A549 (cell line): ENCODE measurements at regions not wholly inside any gene's neighbourhood (a gene's known extent, or its start where the extent isn't known, plus 50 kb on each side); places are given as distances from the start of the nearest gene placed in this dataset.

Experiments used
- HEYL ChIP-seq: fragments of 250-450 bp; sonication (Bioruptor Pico); IDR thresholded peaks from 2 replicates; pipeline ENCODE4 v1.8.0; 2021; ENCODE audit warnings: mild to moderate bottlenecking, moderate library complexity
- MAFK ChIP-seq: fragments of 450-650 bp; IDR thresholded peaks from 2 replicates; pipeline ENCODE4 v1.6.1; 2014; ENCODE audit not compliant: partially characterized antibody
- RCOR1 ChIP-seq: fragments of 150-350 bp; IDR thresholded peaks from 2 replicates; pipeline ENCODE4 v1.6.1; 2014; ENCODE audit warnings: antibody characterized with exemption, low read length, low read depth

DNA sequence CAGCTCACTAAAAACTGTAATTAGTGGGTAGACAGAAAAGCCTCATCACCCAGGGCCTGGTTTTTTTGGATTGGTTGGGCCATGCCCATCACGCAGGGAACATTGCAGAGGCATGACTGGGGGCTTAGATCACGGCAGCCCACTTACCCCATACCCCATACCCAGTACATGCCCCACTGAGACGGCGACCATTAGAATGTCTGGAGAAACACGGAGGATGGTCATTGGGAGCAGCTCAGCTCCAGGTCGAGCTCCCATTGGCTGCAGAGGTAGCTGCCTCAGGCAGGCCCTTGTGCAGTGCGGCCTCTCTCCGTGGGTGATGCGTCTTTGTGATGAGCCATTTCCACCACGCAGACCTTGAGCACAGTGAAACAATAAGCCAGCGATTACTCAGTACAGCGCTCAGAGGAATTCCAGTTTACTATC is 204.0 kb downstream of the GADD45G start:
- TF ChIP-seq RCOR1 (no peak), HEYL (CRISPR knock-in tag) (no peak), MAFK (no peak)
